ENCODE measurements at regions not wholly inside any gene's neighbourhood (a gene's known extent, or its start where the extent isn't known, plus 50 kb on each side); places are given as distances from the start of the nearest gene placed in this dataset.

- TF ChIP-seq, protein P1, sequence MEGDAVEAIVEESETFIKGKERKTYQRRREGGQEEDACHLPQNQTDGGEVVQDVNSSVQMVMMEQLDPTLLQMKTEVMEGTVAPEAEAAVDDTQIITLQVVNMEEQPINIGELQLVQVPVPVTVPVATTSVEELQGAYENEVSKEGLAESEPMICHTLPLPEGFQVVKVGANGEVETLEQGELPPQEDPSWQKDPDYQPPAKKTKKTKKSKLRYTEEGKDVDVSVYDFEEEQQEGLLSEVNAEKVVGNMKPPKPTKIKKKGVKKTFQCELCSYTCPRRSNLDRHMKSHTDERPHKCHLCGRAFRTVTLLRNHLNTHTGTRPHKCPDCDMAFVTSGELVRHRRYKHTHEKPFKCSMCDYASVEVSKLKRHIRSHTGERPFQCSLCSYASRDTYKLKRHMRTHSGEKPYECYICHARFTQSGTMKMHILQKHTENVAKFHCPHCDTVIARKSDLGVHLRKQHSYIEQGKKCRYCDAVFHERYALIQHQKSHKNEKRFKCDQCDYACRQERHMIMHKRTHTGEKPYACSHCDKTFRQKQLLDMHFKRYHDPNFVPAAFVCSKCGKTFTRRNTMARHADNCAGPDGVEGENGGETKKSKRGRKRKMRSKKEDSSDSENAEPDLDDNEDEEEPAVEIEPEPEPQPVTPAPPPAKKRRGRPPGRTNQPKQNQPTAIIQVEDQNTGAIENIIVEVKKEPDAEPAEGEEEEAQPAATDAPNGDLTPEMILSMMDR (IDR thresholded peaks at IDR 0.05): no peak
- TF ChIP-seq EZH2phosphoT487 (IDR thresholded peaks at IDR 0.05) (no peak), EZH2 (IDR thresholded peaks at IDR 0.05) (no peak)
Measured at GRCh38 chr7:10888861-10889260, 84.8 kb upstream of the PHF14 start.
